Activated CD4-positive, alpha-beta T cell treated with anti-CD3 and anti-CD28 coated beads, Interleukin-2, amount 10 ng/mL, durations not matched to agents 24 days and 14 days (primary cell): ENCODE measurements at regions not wholly inside any gene's neighbourhood (a gene's known extent, or its start where the extent isn't known, plus 50 kb on each side); places are given as distances from the start of the nearest gene placed in this dataset.

Experiments used
- DNase-seq: peaks from one replicate; pipeline ENCODE4 v3.0.0; 2022
- H3K27ac Mint-ChIP-seq: one replicate; pipeline ENCODE4 v1.8.0; 2022; ENCODE audit warnings: mild to moderate bottlenecking, mixed read lengths
- H3K27me3 Mint-ChIP-seq: one replicate; pipeline ENCODE4 v1.8.0; 2022; ENCODE audit warnings: mixed read lengths
- H3K36me3 Mint-ChIP-seq: one replicate; pipeline ENCODE4 v1.8.0; 2022; ENCODE audit warnings: low read depth, mild to moderate bottlenecking, mixed read lengths
- H3K4me1 Mint-ChIP-seq: one replicate; pipeline ENCODE4 v1.8.0; 2021; ENCODE audit warnings: mixed read lengths
- H3K4me3 Mint-ChIP-seq: one replicate; pipeline ENCODE4 v1.8.0; 2022; ENCODE audit warnings: mild to moderate bottlenecking, moderate library complexity, mixed read lengths
- H3K9me3 Mint-ChIP-seq: one replicate; pipeline ENCODE4 v1.8.0; 2021; ENCODE audit warnings: mixed read lengths
- intact Hi-C: fragments of 100-400 bp; cut with micrococcal nuclease; formaldehyde crosslinking; loops from one replicate; pipeline ENCODE4 v1.15.1; 2023

DNA sequence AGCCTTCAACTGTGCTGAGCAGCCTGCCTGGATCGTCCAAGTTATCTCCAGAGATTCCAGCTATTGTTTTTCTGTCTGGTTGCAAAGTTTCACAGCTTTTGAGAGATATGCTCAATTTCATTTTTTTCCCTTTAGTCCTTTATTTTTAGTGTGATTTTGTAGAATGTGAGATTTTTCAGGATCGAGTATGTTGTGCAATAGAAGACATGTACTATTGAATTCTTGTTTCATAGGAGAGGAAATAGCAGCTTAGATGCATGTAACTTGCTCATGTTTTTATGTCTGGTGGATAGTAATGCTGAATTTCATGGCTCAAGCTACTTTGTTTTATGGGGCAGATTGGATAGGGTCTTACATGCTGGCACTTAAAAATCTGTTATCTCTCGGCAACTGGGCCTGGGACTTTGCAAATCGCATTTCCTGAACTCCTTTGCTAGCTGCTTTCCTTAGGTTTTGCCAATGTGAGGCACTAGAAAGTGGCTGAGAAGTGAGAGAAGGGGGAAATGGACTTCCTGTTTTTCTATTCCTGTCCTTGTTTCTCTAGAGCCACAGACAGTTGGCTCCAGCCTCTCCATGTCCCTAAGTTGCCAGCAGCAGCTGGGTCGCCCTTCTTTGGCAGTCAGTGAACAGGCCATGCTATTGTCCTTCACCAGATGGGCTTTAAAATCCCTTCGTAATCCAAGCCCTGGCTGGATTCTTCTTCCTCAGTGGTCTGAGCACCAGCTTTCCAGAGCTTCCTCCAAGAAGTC lies 101.4 kb upstream of the PDE4B start:
- Mint-ChIP-seq H3K9me3 (no peaks in the 10 kb centered on the region), H3K36me3 (no peaks in the 10 kb centered on the region)
- intact Hi-C loops: no loop called here

DNA sequence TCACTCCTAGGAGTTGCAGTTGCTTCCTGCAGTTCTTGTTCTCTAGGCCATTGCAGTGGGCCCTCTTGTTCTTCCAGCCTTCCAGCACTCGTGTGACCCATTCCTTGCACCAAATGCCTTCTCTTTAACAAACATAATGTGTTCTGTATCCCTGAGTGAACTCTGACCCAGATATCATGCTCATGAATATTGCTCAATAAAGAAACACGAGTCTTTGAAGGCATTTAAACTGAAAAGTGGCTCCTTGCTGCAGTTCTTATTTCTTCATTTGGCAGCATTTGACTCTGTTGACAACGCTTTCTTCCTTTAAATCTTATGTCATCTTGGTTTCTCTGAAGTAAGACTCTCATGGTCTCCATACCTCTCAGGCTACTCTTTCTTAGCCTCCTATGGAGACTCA lies 100.7 kb upstream of the PDE4B start:
- no peak for DNase-seq
- Mint-ChIP-seq H3K27ac (no peak overlapping the region), H3K36me3 (no peaks in the 10 kb centered on the region), H3K4me3 (no peak overlapping the region), H3K9me3 (no peaks in the 10 kb centered on the region), H3K27me3 (peaks cover 9% of the 10 kb centered on the region), H3K4me1 (peaks cover 5% of the 10 kb centered on the region)
- intact Hi-C loops: no loop called here

More for the DNA sequence above, 101.4 kb upstream of the PDE4B start:
- no peak for DNase-seq
- no peak overlapping the region for H3K27ac Mint-ChIP-seq
- peaks cover 14% of the 10 kb centered on the region for H3K27me3 Mint-ChIP-seq
- H3K4me1 Mint-ChIP-seq: peaks cover 5% of the 10 kb centered on the region
- no peak overlapping the region for H3K4me3 Mint-ChIP-seq

DNA sequence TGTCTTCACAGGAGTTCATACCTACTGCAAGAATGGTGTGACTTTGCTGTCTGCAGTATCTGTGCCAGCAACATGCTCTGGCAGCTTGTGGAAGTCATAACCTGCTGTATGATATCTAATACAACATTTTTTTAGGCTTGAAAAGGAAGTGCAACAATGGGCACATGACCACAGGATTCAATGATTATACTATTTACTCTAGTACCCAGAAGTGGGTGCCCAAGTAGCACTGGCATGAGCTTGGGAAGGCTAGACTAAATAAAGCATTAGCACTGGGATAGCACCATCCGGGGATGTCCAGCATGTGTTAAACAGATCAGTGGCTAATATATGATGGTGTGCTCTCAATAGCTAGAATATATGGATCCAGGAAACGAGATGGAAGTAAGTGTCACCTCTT lies 98.6 kb upstream of the PDE4B start:
- Mint-ChIP-seq H3K36me3 (no peaks in the 10 kb centered on the region), H3K9me3 (no peaks in the 10 kb centered on the region), H3K4me3 (no peak overlapping the region)

DNA sequence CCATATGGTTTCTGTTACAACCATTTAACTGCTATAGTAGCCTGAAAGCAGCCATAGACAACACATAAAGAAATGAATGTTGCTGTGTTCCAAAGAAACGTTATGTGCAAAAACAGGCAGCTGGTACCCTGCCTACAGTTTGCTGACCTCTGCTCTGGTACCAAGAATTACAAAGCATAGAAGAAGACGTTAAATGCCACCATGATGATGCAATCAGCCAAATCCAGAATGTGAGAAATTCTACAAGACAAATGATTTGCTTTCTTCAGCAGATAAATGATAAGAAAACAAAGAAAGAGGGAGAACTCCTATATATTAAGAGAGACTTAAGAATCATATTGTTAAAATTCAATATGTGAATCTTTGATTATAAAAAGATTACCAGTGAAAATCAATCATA lies 97.8 kb upstream of the PDE4B start:
- H3K4me3 Mint-ChIP-seq: no peak overlapping the region
- peaks cover 10% of the 10 kb centered on the region for H3K27me3 Mint-ChIP-seq
- intact Hi-C loops: no loop called here
- no peaks in the 10 kb centered on the region for H3K36me3 Mint-ChIP-seq
- no peak for DNase-seq
- no peaks in the 10 kb centered on the region for H3K9me3 Mint-ChIP-seq
- no peaks in the 10 kb centered on the region for H3K4me1 Mint-ChIP-seq
- H3K27ac Mint-ChIP-seq: no peak overlapping the region

More for the DNA sequence above, 98.6 kb upstream of the PDE4B start:
- no peak for DNase-seq
- no peaks in the 10 kb centered on the region for H3K4me1 Mint-ChIP-seq
- intact Hi-C loops: no loop called here
- no peak overlapping the region for H3K27ac Mint-ChIP-seq
- peaks cover 11% of the 10 kb centered on the region for H3K27me3 Mint-ChIP-seq

DNA sequence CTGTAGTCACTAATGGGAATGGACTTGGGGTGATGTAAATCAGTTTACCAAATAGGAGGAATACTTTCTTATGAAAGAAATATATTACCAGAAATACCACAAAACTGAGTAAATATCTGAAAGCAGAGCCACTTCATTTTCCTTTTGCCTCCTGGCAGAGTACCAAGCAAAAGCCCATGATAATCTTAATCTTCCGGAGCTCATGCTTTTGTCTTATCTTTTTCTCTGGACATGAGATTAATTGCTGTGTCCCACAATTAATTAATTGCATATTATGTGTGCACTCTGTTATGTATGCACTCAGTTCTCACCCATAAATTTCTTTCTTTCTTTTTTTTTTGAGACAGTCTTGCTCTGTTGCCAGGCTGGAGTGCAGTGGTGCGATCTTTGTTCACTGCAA lies 94.1 kb upstream of the PDE4B start:
- intact Hi-C loops: no loop called here
- Mint-ChIP-seq H3K27me3 (peaks cover 19% of the 10 kb centered on the region), H3K27ac (no peak overlapping the region), H3K9me3 (no peaks in the 10 kb centered on the region), H3K36me3 (no peaks in the 10 kb centered on the region), H3K4me3 (no peak overlapping the region), H3K4me1 (no peaks in the 10 kb centered on the region)
- DNase-seq: no peak

DNA sequence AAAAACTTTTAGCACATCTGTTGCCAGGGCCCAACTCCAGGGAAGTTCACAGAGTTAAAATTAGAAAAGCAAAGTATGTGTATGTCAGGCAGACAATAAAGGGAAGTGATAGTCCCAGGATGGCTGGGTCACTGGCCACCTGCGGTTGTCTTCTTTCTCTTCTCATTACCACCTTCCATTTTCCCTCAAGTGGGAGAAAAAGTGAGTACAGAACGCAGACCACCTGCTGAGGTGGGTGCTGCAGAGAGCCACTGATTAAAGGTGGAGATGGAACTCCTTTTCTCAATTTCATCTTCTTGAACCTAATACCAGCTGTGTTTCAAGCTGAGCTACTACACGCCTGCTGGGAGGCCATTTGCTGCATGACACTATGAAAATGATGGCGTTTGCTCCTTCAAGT lies 88.8 kb upstream of the PDE4B start:
- Mint-ChIP-seq H3K27me3 (peaks cover 29% of the 10 kb centered on the region), H3K9me3 (no peaks in the 10 kb centered on the region), H3K27ac (no peak overlapping the region), H3K4me3 (no peak overlapping the region), H3K36me3 (no peaks in the 10 kb centered on the region), H3K4me1 (no peaks in the 10 kb centered on the region)
- no peak for DNase-seq
- intact Hi-C loops: no loop called here

DNA sequence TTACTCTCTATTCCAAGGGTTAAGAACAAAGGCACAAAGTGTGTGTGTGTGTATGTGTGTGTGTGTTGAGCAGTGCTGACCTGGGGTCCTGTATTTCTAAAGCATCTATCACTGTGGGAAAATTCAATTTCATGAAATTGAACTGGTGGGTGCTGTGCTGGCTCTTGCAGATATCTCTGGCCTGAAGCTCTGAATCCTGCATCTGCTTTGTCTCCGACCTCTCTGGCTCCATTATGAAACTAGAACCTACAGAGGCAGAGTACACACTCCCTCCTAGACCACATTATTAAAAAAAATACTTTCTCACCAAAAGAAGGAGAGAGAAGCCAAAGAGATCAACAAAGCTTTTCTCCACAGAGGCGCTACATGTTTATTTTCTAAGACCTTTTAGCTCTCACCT lies 88.4 kb upstream of the PDE4B start:
- Mint-ChIP-seq H3K36me3 (no peaks in the 10 kb centered on the region), H3K4me3 (no peak overlapping the region), H3K27me3 (peaks cover 28% of the 10 kb centered on the region)

DNA sequence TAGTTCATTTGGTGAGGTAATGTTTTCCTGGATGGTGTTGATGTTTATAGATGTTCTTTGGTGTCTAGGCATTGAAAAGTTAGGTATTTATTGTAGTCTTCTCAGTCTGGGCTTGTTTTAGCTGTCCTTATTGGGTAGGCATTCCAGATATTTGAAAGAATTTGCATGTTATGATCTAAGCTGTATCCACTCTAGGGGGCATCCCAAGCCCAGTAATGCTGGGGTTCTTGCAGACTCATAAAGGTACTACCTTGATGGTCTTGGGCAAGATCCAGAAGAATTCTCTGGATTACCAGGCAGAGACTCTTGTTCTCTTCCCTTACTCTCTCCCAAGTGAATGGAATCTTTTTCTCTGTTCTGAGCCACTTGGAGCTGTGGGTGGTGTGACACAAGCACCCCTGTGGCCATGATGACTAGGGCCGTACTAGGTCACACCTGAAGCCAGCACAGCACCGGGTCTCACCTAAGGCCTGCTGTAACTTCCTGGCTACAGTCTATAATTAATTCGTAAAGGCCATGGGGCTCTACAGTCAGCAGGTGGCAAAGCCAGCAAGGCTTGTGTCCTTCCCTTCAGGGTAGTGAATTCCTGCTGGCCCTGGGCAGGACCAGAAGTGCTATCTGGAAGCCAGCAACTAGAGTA lies 74.8 kb upstream of the PDE4B start:
- peak; percentile 62 for DNase-seq
- Mint-ChIP-seq H3K27ac (no peak overlapping the region), H3K4me3 (no peak overlapping the region), H3K36me3 (no peaks in the 10 kb centered on the region), H3K9me3 (no peaks in the 10 kb centered on the region), H3K27me3 (peaks cover 30% of the 10 kb centered on the region), H3K4me1 (no peaks in the 10 kb centered on the region)
- intact Hi-C loops: loop anchor here (2.0 kb wide), 1 partner anchor 525 kb away; no protein-coding TSS in a partner anchor

More for the DNA sequence above, 88.4 kb upstream of the PDE4B start:
- H3K9me3 Mint-ChIP-seq: no peaks in the 10 kb centered on the region
- no peak for DNase-seq
- intact Hi-C loops: no loop called here
- no peaks in the 10 kb centered on the region for H3K4me1 Mint-ChIP-seq
- no peak overlapping the region for H3K27ac Mint-ChIP-seq

DNA sequence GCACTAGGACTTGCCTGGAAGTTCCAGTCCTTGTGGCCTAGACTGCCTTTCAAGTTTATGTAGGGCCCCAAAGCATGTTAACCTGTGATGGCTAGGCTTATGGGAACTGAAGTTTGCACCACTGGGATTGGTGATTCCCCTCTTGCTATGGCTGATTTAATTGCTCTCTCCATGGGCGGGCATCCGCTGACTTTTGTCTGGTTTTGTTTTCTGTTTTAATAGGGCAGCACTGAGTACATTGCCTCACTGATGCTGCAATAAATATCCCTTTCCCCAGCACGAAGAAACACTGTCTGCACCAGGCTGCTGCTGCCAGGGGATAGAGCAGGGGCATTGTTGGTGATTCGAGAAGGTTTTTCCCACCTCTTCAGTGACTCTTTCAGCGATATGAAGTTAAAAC lies 73.3 kb upstream of the PDE4B start:
- no peak for DNase-seq
- H3K4me1 Mint-ChIP-seq: no peaks in the 10 kb centered on the region
- no peaks in the 10 kb centered on the region for H3K36me3 Mint-ChIP-seq
- H3K27me3 Mint-ChIP-seq: peaks cover 25% of the 10 kb centered on the region
- no peak overlapping the region for H3K4me3 Mint-ChIP-seq
- H3K27ac Mint-ChIP-seq: no peak overlapping the region
- no peaks in the 10 kb centered on the region for H3K9me3 Mint-ChIP-seq
- intact Hi-C loops: no loop called here

DNA sequence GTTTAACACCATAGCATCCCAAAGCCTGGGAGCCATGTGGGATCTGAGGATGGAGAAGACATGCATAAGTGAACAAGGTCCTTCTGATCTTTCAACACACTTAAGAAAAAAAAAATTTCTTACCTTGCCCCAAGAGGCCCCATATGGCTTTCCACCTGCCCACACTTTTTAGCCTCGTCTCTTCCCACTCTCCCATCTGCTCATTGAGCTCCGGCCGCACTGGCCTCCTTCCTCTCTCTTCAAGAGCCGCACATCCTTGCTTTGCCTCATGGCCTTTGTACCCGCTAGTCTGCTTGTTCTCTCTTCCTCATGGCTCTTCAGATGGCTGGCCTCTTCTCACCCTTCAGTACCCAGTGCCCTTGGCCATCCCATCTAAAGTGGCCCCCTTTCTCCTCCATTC lies 70.2 kb upstream of the PDE4B start:
- H3K36me3 Mint-ChIP-seq: no peaks in the 10 kb centered on the region
- intact Hi-C loops: no loop called here
- no peaks in the 10 kb centered on the region for H3K9me3 Mint-ChIP-seq
- no peak overlapping the region for H3K4me3 Mint-ChIP-seq
- no peaks in the 10 kb centered on the region for H3K4me1 Mint-ChIP-seq
- no peak overlapping the region for H3K27ac Mint-ChIP-seq
- no peak for DNase-seq
- peaks cover 12% of the 10 kb centered on the region for H3K27me3 Mint-ChIP-seq

DNA sequence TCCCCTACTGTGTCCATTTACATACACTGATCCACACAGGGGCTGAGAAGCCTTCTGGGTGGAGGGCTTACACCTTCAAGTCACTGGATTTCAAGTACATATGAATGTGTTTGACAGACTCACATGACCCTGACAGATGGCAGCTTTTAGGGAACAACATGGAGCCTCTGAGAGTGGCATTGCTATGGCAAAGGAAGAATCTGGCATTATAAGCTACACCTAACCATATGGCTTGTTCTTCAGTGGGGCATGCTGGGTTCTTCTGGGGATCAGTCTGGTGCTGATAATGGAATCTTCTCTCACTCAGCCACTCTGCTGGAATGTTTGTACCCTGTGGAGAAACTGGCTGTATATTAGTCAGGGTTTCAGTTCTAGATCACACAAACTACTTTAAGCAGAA lies 68.5 kb upstream of the PDE4B start:
- Mint-ChIP-seq H3K27ac (no peak overlapping the region), H3K9me3 (no peaks in the 10 kb centered on the region), H3K36me3 (no peaks in the 10 kb centered on the region), H3K27me3 (peaks cover 16% of the 10 kb centered on the region), H3K4me1 (no peaks in the 10 kb centered on the region), H3K4me3 (no peak overlapping the region)
- DNase-seq: no peak
- intact Hi-C loops: no loop called here

DNA sequence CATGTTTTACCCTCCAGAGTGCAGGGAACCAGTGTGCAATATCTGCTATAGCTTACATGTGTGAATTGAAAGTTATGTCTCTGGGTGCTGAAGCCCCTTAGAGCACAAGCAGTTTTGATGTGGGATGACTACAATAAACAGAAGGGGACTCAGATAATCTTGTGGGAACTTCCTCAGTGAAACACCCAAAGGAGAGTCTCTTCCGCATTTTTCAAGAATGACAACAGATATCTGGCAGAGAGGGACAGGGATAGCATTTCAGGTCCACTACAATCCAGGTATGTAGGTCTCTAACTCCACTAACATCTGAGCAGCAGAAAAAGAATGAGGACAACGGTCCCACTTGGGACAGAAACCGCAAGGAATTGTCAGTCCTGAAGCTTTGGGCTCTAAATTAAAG lies 67.6 kb upstream of the PDE4B start:
- no peak for DNase-seq
- Mint-ChIP-seq H3K4me1 (no peaks in the 10 kb centered on the region), H3K9me3 (no peaks in the 10 kb centered on the region), H3K27me3 (peaks cover 19% of the 10 kb centered on the region), H3K4me3 (no peak overlapping the region), H3K27ac (no peak overlapping the region), H3K36me3 (no peaks in the 10 kb centered on the region)
- intact Hi-C loops: no loop called here

DNA sequence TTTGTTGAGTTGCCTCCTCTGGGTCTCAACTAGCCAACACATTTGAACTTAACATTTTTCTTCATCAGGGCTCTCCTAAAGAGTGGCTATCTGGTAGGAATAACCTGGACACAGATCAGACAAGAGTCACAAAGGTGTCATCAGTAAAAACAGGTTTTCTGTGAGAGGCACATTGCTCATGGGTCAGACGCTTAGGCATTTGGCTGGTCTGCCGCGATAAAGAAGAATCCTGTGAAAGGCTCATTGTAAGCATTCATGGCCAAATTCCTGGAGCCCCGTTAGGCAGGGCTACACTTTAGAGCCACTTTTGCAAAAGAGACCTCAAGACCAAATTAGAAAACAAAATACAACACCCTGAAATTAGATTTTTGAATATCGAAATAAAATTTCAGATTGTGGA lies 64.2 kb upstream of the PDE4B start:
- DNase-seq: no peak
- intact Hi-C loops: no loop called here
- peaks cover 21% of the 10 kb centered on the region for H3K27me3 Mint-ChIP-seq
- H3K4me3 Mint-ChIP-seq: no peak overlapping the region
- no peaks in the 10 kb centered on the region for H3K36me3 Mint-ChIP-seq
- H3K9me3 Mint-ChIP-seq: no peaks in the 10 kb centered on the region
- no peaks in the 10 kb centered on the region for H3K4me1 Mint-ChIP-seq
- H3K27ac Mint-ChIP-seq: no peak overlapping the region

DNA sequence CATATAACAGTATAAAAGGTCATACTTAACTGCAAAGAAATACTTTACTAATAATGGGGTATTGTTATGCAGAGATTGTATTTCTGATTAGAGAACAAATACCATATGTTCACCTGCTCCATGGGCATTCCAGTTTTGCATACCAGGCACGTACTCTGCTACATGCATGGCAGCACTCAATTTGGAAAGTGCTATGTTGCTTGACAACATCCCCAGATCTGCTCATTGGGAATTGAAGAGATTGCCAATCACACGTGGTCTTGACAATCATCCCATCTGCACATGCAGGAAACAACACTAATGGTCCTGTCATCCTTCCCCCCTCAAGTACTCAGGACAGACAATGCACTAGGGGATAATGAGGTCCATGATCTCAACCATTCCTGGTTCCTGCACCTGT lies 63.4 kb upstream of the PDE4B start:
- Mint-ChIP-seq H3K36me3 (no peaks in the 10 kb centered on the region), H3K27me3 (peaks cover 21% of the 10 kb centered on the region), H3K9me3 (no peaks in the 10 kb centered on the region), H3K4me1 (no peaks in the 10 kb centered on the region), H3K27ac (no peak overlapping the region), H3K4me3 (no peak overlapping the region)
- no peak for DNase-seq
- intact Hi-C loops: no loop called here

DNA sequence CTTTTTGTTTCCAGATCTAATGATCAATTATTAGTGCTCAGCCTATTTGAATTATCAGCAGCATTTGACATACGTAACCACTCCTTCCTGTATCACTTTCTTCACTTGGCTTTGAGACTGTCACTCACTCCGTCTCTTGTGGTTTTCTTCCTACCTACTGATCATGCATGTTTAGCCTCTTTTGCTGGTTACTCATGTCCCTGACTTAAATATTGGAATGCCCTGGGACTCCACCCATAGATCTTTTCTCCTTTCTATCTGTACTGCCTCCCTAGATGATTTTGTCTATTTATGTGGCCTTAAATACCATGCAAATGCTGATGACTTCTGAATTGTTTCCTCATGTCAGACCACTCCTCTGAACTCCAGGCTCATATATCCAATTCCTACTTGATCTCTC lies 57.7 kb upstream of the PDE4B start:
- intact Hi-C loops: no loop called here
- H3K27ac Mint-ChIP-seq: no peak overlapping the region
- no peak overlapping the region for H3K4me3 Mint-ChIP-seq
- H3K27me3 Mint-ChIP-seq: peaks cover 7% of the 10 kb centered on the region
- no peaks in the 10 kb centered on the region for H3K9me3 Mint-ChIP-seq
- no peaks in the 10 kb centered on the region for H3K4me1 Mint-ChIP-seq
- no peak for DNase-seq
- no peaks in the 10 kb centered on the region for H3K36me3 Mint-ChIP-seq
